ENCODE measurements at regions not wholly inside any gene's neighbourhood (a gene's known extent, or its start where the extent isn't known, plus 50 kb on each side); places are given as distances from the start of the nearest gene placed in this dataset.

GRCh38 chr15:96672629-96673028, 342.1 kb downstream of the NR2F2 start:
- DNase-seq (ENCODE audit: low spot score): no peak

GRCh38 chr15:96678386-96678785, 347.9 kb downstream of the NR2F2 start:
- DNase-seq (ENCODE audit: low spot score): no peak

- DNase-seq (ENCODE audit: low spot score): no peak
These were observed 357.0 kb downstream of the NR2F2 start for GRCh38 chr15:96687388-96688107.

GRCh38 chr15:96690733-96691132, 360.2 kb downstream of the NR2F2 start:
- no peak for DNase-seq (ENCODE audit: low spot score)

GRCh38 chr15:96692826-96693225, 362.3 kb downstream of the NR2F2 start:
- no peak for DNase-seq (ENCODE audit: low spot score)

GRCh38 chr15:96693515-96693914, 363.0 kb downstream of the NR2F2 start:
- no peak for DNase-seq (ENCODE audit: low spot score)

- peak; percentile 45 for DNase-seq (ENCODE audit: low spot score)
These were observed 363.6 kb downstream of the NR2F2 start for GRCh38 chr15:96693990-96694517.

- DNase-seq (ENCODE audit: low spot score): no peak
These were observed 364.9 kb downstream of the NR2F2 start for GRCh38 chr15:96695426-96695825.

- no peak for DNase-seq (ENCODE audit: low spot score)
These were observed 369.4 kb downstream of the NR2F2 start for GRCh38 chr15:96699871-96700401.

GRCh38 chr15:96700555-96700954, 370.1 kb downstream of the NR2F2 start:
- DNase-seq (ENCODE audit: low spot score): no peak

GRCh38 chr15:96701443-96701842, 370.9 kb downstream of the NR2F2 start:
- DNase-seq (ENCODE audit: low spot score): no peak

- DNase-seq (ENCODE audit: low spot score): no peak
These were observed 371.4 kb downstream of the NR2F2 start for GRCh38 chr15:96701877-96702276.

- no peak for DNase-seq (ENCODE audit: low spot score)
These were observed 372.1 kb downstream of the NR2F2 start for GRCh38 chr15:96702589-96702988.

GRCh38 chr15:96703091-96703490, 372.6 kb downstream of the NR2F2 start:
- no peak for DNase-seq (ENCODE audit: low spot score)

GRCh38 chr15:96703794-96704550, 373.5 kb downstream of the NR2F2 start:
- DNase-seq (ENCODE audit: low spot score): peak; percentile 6

GRCh38 chr15:96716075-96716474, 385.6 kb downstream of the NR2F2 start:
- DNase-seq (ENCODE audit: low spot score): no peak

- no peak for DNase-seq (ENCODE audit: low spot score)
These were observed 386.0 kb downstream of the NR2F2 start for GRCh38 chr15:96716478-96716877.

GRCh38 chr15:96720251-96720650, 389.8 kb downstream of the NR2F2 start:
- DNase-seq (ENCODE audit: low spot score): no peak

- DNase-seq (ENCODE audit: low spot score): no peak
These were observed 390.2 kb downstream of the NR2F2 start for GRCh38 chr15:96720656-96721055.

- no peak for DNase-seq (ENCODE audit: low spot score)
These were observed 398.1 kb downstream of the NR2F2 start for GRCh38 chr15:96728591-96728990.

- no peak for DNase-seq (ENCODE audit: low spot score)
These were observed 402.2 kb downstream of the NR2F2 start for GRCh38 chr15:96732704-96733103.

GRCh38 chr15:96733721-96734120, 403.2 kb downstream of the NR2F2 start:
- no peak for DNase-seq (ENCODE audit: low spot score)
